A549 (cell line): ENCODE measurements at regions not wholly inside any gene's neighbourhood (a gene's known extent, or its start where the extent isn't known, plus 50 kb on each side); places are given as distances from the start of the nearest gene placed in this dataset.

ENCODE experiments used
- ATAC-seq, 2 experiments: fragments of 200-7000 bp in 1 of 2; fragments of >200 bp in 1 of 2; cut with Nextera tagmentation in 1 of 2; cut with Tn5 transposase in 1 of 2; 3 replicates each; pipeline versions ENCODE4 v1.8.0 to v1.9.1; 2018 to 2020; ENCODE audit warnings: mild to moderate bottlenecking in 1 of 2, moderate library complexity in 1 of 2
- CTCF ChIA-PET: fragments of 300-600 bp; sonication (Branson Sonifier 250); formaldehyde crosslinking; extraction: SDS; loops from one replicate; lab custom pipeline; 2021; ENCODE audit warnings: antibody characterized with exemption, inconsistent platforms; lab: Yijun Ruan, JAX
- POLR2A ChIA-PET: fragments of 350-600 bp; formaldehyde crosslinking; extraction: SDS; loops from one replicate; lab custom pipeline; 2021; ENCODE audit warnings: antibody characterized with exemption, inconsistent platforms; lab: Yijun Ruan, JAX
- DNase-seq, 2 experiments: peaks; one replicate each; pipeline versions ENCODE4 v3.0.0 to v3.0.0-alpha.2; 2011 to 2016; ENCODE audit warnings: low read depth in 1 of 2, low spot score in 1 of 2
- FAIRE-seq: peaks from 2 replicates; lab custom pipeline; 2011; peaks lifted over from hg19 to GRCh38; lab: Jason Lieb, UNC
- H3K27ac ChIP-seq, 2 experiments: fragments of >200 bp; sonication (Bioruptor Twin); formaldehyde crosslinking; 3 replicates each; pipeline ENCODE4 v1.5.1; 2016 to 2017
- H3K4me1 ChIP-seq: fragments of >200 bp; sonication (Bioruptor Twin); formaldehyde crosslinking; 3 replicates; pipeline ENCODE4 v1.6.1; 2016
- H3K4me2 ChIP-seq: fragments of >200 bp; sonication (Bioruptor Twin); formaldehyde crosslinking; 3 replicates; pipeline ENCODE4 v1.6.1; 2016
- H3K4me3 ChIP-seq: fragments of >200 bp; sonication (Bioruptor Twin); formaldehyde crosslinking; 3 replicates; pipeline ENCODE4 v1.5.1; 2016
- H3K9me3 ChIP-seq: fragments of >200 bp; sonication (Bioruptor Twin); formaldehyde crosslinking; 3 replicates; pipeline ENCODE4 v1.6.1; 2016
- ATOH8 ChIP-seq: fragments of 250-450 bp; sonication (Bioruptor Pico); IDR thresholded peaks from 2 replicates; pipeline ENCODE4 v1.5.0; 2020; ENCODE audit warnings: low read depth, mild to moderate bottlenecking, moderate library complexity
- BCL3 ChIP-seq: fragments of >200 bp; sonication (Bioruptor Twin); formaldehyde crosslinking; IDR thresholded peaks from 3 replicates; pipeline ENCODE4 v1.6.1; 2016
- BHLHE40 ChIP-seq: IDR thresholded peaks from 2 replicates; pipeline ENCODE4 v1.6.1; 2012; ENCODE audit warnings: low read depth, low read length, inconsistent platforms
- CBX8 ChIP-seq: fragments of 200-600 bp; sonication (generic); IDR thresholded peaks from 2 replicates; pipeline ENCODE4 v1.6.1; 2016
- CHD2 ChIP-seq: fragments of 150-350 bp; IDR thresholded peaks from 2 replicates; pipeline ENCODE4 v1.6.1; 2014; ENCODE audit warnings: low read length; ENCODE audit not compliant: partially characterized antibody
- EHMT2 ChIP-seq: fragments of 200-600 bp; sonication (generic); IDR thresholded peaks from 2 replicates; pipeline ENCODE4 v1.6.1; 2016; ENCODE audit warnings: antibody characterized with exemption, low read depth, mild to moderate bottlenecking, moderate library complexity
- ELK1 ChIP-seq: fragments of 150-350 bp; IDR thresholded peaks from 2 replicates; pipeline ENCODE4 v1.6.1; 2014; ENCODE audit warnings: low read depth, mild to moderate bottlenecking, low read length
- EP300 ChIP-seq, 2 experiments: fragments of >200 bp; sonication (Bioruptor Twin); formaldehyde crosslinking; IDR thresholded peaks; 2 replicates in 1 of 2; 3 replicates in 1 of 2; pipeline ENCODE4 v1.6.1; 2016 to 2017
- GATA3 ChIP-seq: IDR thresholded peaks from 2 replicates; pipeline ENCODE4 v1.6.1; 2012; ENCODE audit warnings: borderline replicate concordance
- HEYL ChIP-seq: fragments of 250-450 bp; sonication (Bioruptor Pico); IDR thresholded peaks from 2 replicates; pipeline ENCODE4 v1.8.0; 2021; ENCODE audit warnings: mild to moderate bottlenecking, moderate library complexity
- HOXA7 ChIP-seq: fragments of 250-450 bp; sonication (Bioruptor Pico); IDR thresholded peaks from 2 replicates; pipeline ENCODE4 v1.5.0; 2020; ENCODE audit warnings: mild to moderate bottlenecking, moderate library complexity
- JUNB ChIP-seq: fragments of >200 bp; sonication (Bioruptor Twin); formaldehyde crosslinking; IDR thresholded peaks from 2 replicates; pipeline ENCODE4 v1.6.1; 2016
- MAFK ChIP-seq: fragments of 450-650 bp; IDR thresholded peaks from 2 replicates; pipeline ENCODE4 v1.6.1; 2014; ENCODE audit not compliant: partially characterized antibody
- MAX ChIP-seq: IDR thresholded peaks from 2 replicates; pipeline ENCODE4 v1.6.1; 2012
- MAZ ChIP-seq: fragments of 150-350 bp; IDR thresholded peaks from 2 replicates; pipeline ENCODE4 v1.6.1; 2014; ENCODE audit warnings: antibody characterized with exemption, low read depth, low read length, borderline replicate concordance
- MYC ChIP-seq: IDR thresholded peaks from 2 replicates; pipeline ENCODE4 v1.6.1; 2012; ENCODE audit warnings: mild to moderate bottlenecking, inconsistent platforms, low read length, improper control_type of control experiment, borderline replicate concordance
- NFE2L2 ChIP-seq: fragments of 150-350 bp; conservative IDR thresholded peaks from 2 replicates; pipeline ENCODE4 v1.6.1; 2014; ENCODE audit warnings: low read length
- NPAS2 ChIP-seq: fragments of 250-450 bp; sonication (Bioruptor Pico); IDR thresholded peaks from 2 replicates; pipeline ENCODE4 v1.8.0; 2022; ENCODE audit warnings: mild to moderate bottlenecking, moderate library complexity, borderline replicate concordance
- NR3C1 ChIP-seq: fragments of >200 bp; sonication (Bioruptor Twin); formaldehyde crosslinking; IDR thresholded peaks from 3 replicates; pipeline ENCODE4 v1.6.1; 2017
- POLR2A ChIP-seq: IDR thresholded peaks from 2 replicates; pipeline ENCODE4 v1.6.1; 2012; ENCODE audit warnings: mild to moderate bottlenecking, low read length
- RAD21 ChIP-seq, 2 experiments: fragments of >200 bp in 1 of 2; sonication (Bioruptor Twin) in 1 of 2; formaldehyde crosslinking in 1 of 2; IDR thresholded peaks in 1 of 2; conservative IDR thresholded peaks in 1 of 2; 2 replicates in 1 of 2; 3 replicates in 1 of 2; pipeline ENCODE4 v1.6.1; 2012 to 2018; ENCODE audit warnings: inconsistent platforms in 1 of 2
- RFX5 ChIP-seq: fragments of 450-650 bp; IDR thresholded peaks from 2 replicates; pipeline ENCODE4 v1.7.1; 2014; ENCODE audit warnings: antibody characterized with exemption, mild to moderate bottlenecking, moderate library complexity
- RNF2 ChIP-seq: fragments of 200-600 bp; sonication (generic); IDR thresholded peaks from 2 replicates; pipeline ENCODE4 v1.6.1; 2016; ENCODE audit warnings: low read depth, mild to moderate bottlenecking, antibody characterized with exemption, moderate library complexity, borderline replicate concordance
- SMC3 ChIP-seq: fragments of >200 bp; sonication (Bioruptor Twin); formaldehyde crosslinking; IDR thresholded peaks from 3 replicates; pipeline ENCODE4 v1.6.1; 2018; ENCODE audit warnings: inconsistent platforms
- TP53 ChIP-seq: fragments of 250-450 bp; sonication (Bioruptor Pico); IDR thresholded peaks from 2 replicates; pipeline ENCODE4 v1.5.0; 2021; ENCODE audit warnings: mild to moderate bottlenecking, moderate library complexity
- WGBS: methylation state at CpG from one replicate; pipeline ENCODE4 v1.1.6; 2017; ENCODE audit errors: missing lambda C conversion rate; 5-methylcytosine and 5-hydroxymethylcytosine counted together

- CTCF ChIA-PET: no interaction called here
- no peak for DNase-seq
These were observed 235.1 kb upstream of the RBFOX1 start for GRCh38 chr16:7097518-7097917.

GRCh38 chr16:7093511-7093910, 239.1 kb upstream of the RBFOX1 start:
- Histone ChIP-seq H3K4me2 (no peak overlapping the region), H3K9me3 (no peaks in the 10 kb centered on the region), H3K27ac (no peak overlapping the region)
- CTCF ChIA-PET: no interaction called here
- POLR2A ChIA-PET: no interaction called here
- FAIRE-seq (no peak), DNase-seq (no peak)
- TF ChIP-seq RFX5 (no peak), BCL3 (no peak), EP300 (IDR thresholded peaks at IDR 0.05) (no peak), MAZ (no peak), RNF2 (no peak), CBX8 (no peak), MAX (no peak), CHD2 (no peak), GATA3 (no peak), ELK1 (no peak), RAD21 (conservative IDR thresholded peaks at IDR 0.05 in 1 of 2, IDR thresholded peaks at IDR 0.05 in 1 of 2) (no peak), ATOH8 (CRISPR knock-in tag) (no peak), HEYL (no peak), HOXA7 (CRISPR knock-in tag) (no peak), BHLHE40 (no peak), POLR2A (no peak)
- TF ChIP-seq, all 56 proteins: peak for 0
- WGBS: 5% methylated on average over 4 of the region's 4 CpGs
- H3K4me3 ChIP-seq: no peak overlapping the region
- no peak for ATAC-seq
- no peaks in the 10 kb centered on the region for H3K4me1 ChIP-seq

More at GRCh38 chr16:7097518-7097917, 235.1 kb upstream of the RBFOX1 start:
- Histone ChIP-seq H3K4me1 (no peaks in the 10 kb centered on the region), H3K4me2 (no peak overlapping the region), H3K4me3 (no peak overlapping the region), H3K9me3 (no peaks in the 10 kb centered on the region), H3K27ac (no peak overlapping the region)
- peak; percentile 90 for TF ChIP-seq MAFK
- TF ChIP-seq TP53: no peak
- ATAC-seq (no peak), FAIRE-seq (no peak)
- 3% methylated on average over 1 of the region's 1 CpG for WGBS
- POLR2A ChIA-PET: no interaction called here

- Histone ChIP-seq H3K9me3 (no peaks in the 10 kb centered on the region), H3K27ac (no peak overlapping the region), H3K4me2 (no peak overlapping the region), H3K4me3 (no peak overlapping the region), H3K4me1 (no peaks in the 10 kb centered on the region)
- WGBS: 2% methylated on average over 8 of the region's 9 CpGs
- ChIA-PET CTCF (no interaction called here), POLR2A (no interaction called here)
- ATAC-seq: no peak
- FAIRE-seq: no peak
- TF ChIP-seq MYC (no peak), JUNB (no peak), TP53 (no peak), SMC3 (no peak), NFE2L2 (no peak), EHMT2 (no peak), HOXA7 (CRISPR knock-in tag) (no peak), NR3C1 (no peak), BCL3 (no peak), RAD21 (conservative IDR thresholded peaks at IDR 0.05 in 1 of 2, IDR thresholded peaks at IDR 0.05 in 1 of 2) (no peak), NPAS2 (CRISPR knock-in tag) (no peak)
- DNase-seq: no peak
These were observed 242.0 kb upstream of the RBFOX1 start for GRCh38 chr16:7090628-7091115.
